ENCODE measurements at regions not wholly inside any gene's neighbourhood (a gene's known extent, or its start where the extent isn't known, plus 50 kb on each side); places are given as distances from the start of the nearest gene placed in this dataset.

GRCh38 chr6:96743496-96743895, 93.8 kb downstream of the GPR63 start:
- Histone ChIP-seq H3K27ac (ENCODE audit: low read depth, low read length) (no peak overlapping the region), H3K4me1 (ENCODE audit: control insufficient read depth, insufficient read depth, low read length) (no peaks in the 10 kb centered on the region), H3K27me3 (ENCODE audit: control insufficient read depth, insufficient read depth, low read length) (no peaks in the 10 kb centered on the region), H3K4me3 (ENCODE audit: low read depth, low read length) (no peak overlapping the region), H3K9me3 (ENCODE audit: control insufficient read depth, insufficient read depth, low read length) (no peaks in the 10 kb centered on the region), H3K36me3 (ENCODE audit: control insufficient read depth, insufficient read depth, low read length) (no peaks in the 10 kb centered on the region)
- WGBS (ENCODE audit: insufficient coverage) = 100% methylated on average over 2 of the region's 4 CpGs
- DNase-seq (ENCODE audit: low read depth in 4 of 6, low spot score in 6 of 6) = no peak

- no peaks in the 10 kb centered on the region for H3K27me3 ChIP-seq (ENCODE audit: control insufficient read depth, insufficient read depth, low read length)
- H3K9me3 ChIP-seq (ENCODE audit: control insufficient read depth, insufficient read depth, low read length) = no peaks in the 10 kb centered on the region
- no peak overlapping the region for H3K27ac ChIP-seq (ENCODE audit: low read depth, low read length)
- no peaks in the 10 kb centered on the region for H3K4me1 ChIP-seq (ENCODE audit: control insufficient read depth, insufficient read depth, low read length)
- WGBS (ENCODE audit: insufficient coverage) = 60% methylated on average over 2 of the region's 4 CpGs
- H3K4me3 ChIP-seq (ENCODE audit: low read depth, low read length) = no peak overlapping the region
- DNase-seq (ENCODE audit: low read depth in 4 of 6, low spot score in 6 of 6) = peak in 1 of 6 donors; percentile 29
- H3K36me3 ChIP-seq (ENCODE audit: control insufficient read depth, insufficient read depth, low read length) = no peaks in the 10 kb centered on the region
Measured at GRCh38 chr6:96742702-96743101, 94.6 kb downstream of the GPR63 start.

DNA sequence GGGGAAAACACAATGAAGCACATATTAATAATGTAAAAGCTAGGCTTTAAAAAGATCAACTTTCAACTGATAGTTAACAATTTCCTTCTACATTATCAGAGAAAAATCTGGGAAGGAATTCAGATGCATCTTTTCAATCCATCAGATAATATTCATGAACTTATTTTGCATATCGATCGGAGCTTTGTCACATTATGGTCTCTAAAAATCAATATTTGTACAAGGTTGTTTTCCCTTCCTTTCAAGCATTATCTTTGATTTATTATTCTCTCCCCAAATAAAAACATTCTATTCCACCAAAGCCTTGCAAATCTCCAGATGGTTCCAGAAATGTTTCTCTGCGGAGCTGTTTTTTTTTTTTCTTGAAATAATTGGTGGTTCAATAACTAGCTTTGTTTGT, 101.9 kb downstream of the GPR63 start:
- H3K27me3 ChIP-seq (ENCODE audit: control insufficient read depth, insufficient read depth, low read length) = no peaks in the 10 kb centered on the region
- WGBS (ENCODE audit: insufficient coverage) = no CpG with 5 or more reads among the region's 3 CpGs
- no peak overlapping the region for H3K27ac ChIP-seq (ENCODE audit: low read depth, low read length)
- no peaks in the 10 kb centered on the region for H3K36me3 ChIP-seq (ENCODE audit: control insufficient read depth, insufficient read depth, low read length)
- H3K4me3 ChIP-seq (ENCODE audit: low read depth, low read length) = no peak overlapping the region
- peak in 1 of 6 donors; percentile 37 for DNase-seq (ENCODE audit: low read depth in 4 of 6, low spot score in 6 of 6)
- H3K4me1 ChIP-seq (ENCODE audit: control insufficient read depth, insufficient read depth, low read length) = no peaks in the 10 kb centered on the region
- H3K9me3 ChIP-seq (ENCODE audit: control insufficient read depth, insufficient read depth, low read length) = no peaks in the 10 kb centered on the region

GRCh38 chr6:96727144-96727543, 110.1 kb downstream of the GPR63 start:
- Histone ChIP-seq H3K36me3 (ENCODE audit: control insufficient read depth, insufficient read depth, low read length) (no peaks in the 10 kb centered on the region), H3K27me3 (ENCODE audit: control insufficient read depth, insufficient read depth, low read length) (no peaks in the 10 kb centered on the region)
- DNase-seq (ENCODE audit: low read depth in 4 of 6, low spot score in 6 of 6) = no peak

GRCh38 chr6:96725296-96725695, 112.0 kb downstream of the GPR63 start:
- H3K4me1 ChIP-seq (ENCODE audit: control insufficient read depth, insufficient read depth, low read length) = no peaks in the 10 kb centered on the region
- no peaks in the 10 kb centered on the region for H3K9me3 ChIP-seq (ENCODE audit: control insufficient read depth, insufficient read depth, low read length)
- H3K4me3 ChIP-seq (ENCODE audit: low read depth, low read length) = no peak overlapping the region
- WGBS (ENCODE audit: insufficient coverage) = no CpG with 5 or more reads among the region's 2 CpGs
- H3K27ac ChIP-seq (ENCODE audit: low read depth, low read length) = no peak overlapping the region
- peak in 1 of 6 donors; percentile 49 for DNase-seq (ENCODE audit: low read depth in 4 of 6, low spot score in 6 of 6)
- H3K36me3 ChIP-seq (ENCODE audit: control insufficient read depth, insufficient read depth, low read length) = no peaks in the 10 kb centered on the region
- H3K27me3 ChIP-seq (ENCODE audit: control insufficient read depth, insufficient read depth, low read length) = no peaks in the 10 kb centered on the region

More at GRCh38 chr6:96727144-96727543, 110.1 kb downstream of the GPR63 start:
- no peak overlapping the region for H3K27ac ChIP-seq (ENCODE audit: low read depth, low read length)
- no peak overlapping the region for H3K4me3 ChIP-seq (ENCODE audit: low read depth, low read length)
- no peaks in the 10 kb centered on the region for H3K9me3 ChIP-seq (ENCODE audit: control insufficient read depth, insufficient read depth, low read length)
- H3K4me1 ChIP-seq (ENCODE audit: control insufficient read depth, insufficient read depth, low read length) = no peaks in the 10 kb centered on the region

DNA sequence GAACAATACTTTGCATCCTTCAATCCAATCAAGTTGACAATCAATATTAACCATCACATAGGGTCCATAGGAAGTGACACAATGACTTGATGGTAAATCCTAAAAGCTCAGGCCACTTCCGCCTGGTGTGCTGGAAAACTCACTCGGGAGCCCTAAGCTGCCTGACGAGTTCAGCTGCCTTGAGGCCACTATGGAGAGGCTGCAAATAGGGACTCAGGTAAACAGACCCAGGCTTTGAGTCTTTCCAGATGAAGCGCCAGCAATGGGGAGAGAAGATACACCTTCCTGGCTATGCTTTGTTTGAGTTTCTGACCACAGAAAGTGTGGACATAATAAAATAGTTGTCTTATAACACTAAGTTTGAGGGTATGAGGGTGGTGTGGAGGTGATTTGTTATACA, 112.6 kb downstream of the GPR63 start:
- no peaks in the 10 kb centered on the region for H3K27me3 ChIP-seq (ENCODE audit: control insufficient read depth, insufficient read depth, low read length)
- no peak for DNase-seq (ENCODE audit: low read depth in 4 of 6, low spot score in 6 of 6)
- 81% methylated on average over 3 of the region's 4 CpGs for WGBS (ENCODE audit: insufficient coverage)
- H3K4me1 ChIP-seq (ENCODE audit: control insufficient read depth, insufficient read depth, low read length) = no peaks in the 10 kb centered on the region
- H3K4me3 ChIP-seq (ENCODE audit: low read depth, low read length) = no peak overlapping the region
- H3K36me3 ChIP-seq (ENCODE audit: control insufficient read depth, insufficient read depth, low read length) = no peaks in the 10 kb centered on the region
- H3K27ac ChIP-seq (ENCODE audit: low read depth, low read length) = no peak overlapping the region
- no peaks in the 10 kb centered on the region for H3K9me3 ChIP-seq (ENCODE audit: control insufficient read depth, insufficient read depth, low read length)

DNA sequence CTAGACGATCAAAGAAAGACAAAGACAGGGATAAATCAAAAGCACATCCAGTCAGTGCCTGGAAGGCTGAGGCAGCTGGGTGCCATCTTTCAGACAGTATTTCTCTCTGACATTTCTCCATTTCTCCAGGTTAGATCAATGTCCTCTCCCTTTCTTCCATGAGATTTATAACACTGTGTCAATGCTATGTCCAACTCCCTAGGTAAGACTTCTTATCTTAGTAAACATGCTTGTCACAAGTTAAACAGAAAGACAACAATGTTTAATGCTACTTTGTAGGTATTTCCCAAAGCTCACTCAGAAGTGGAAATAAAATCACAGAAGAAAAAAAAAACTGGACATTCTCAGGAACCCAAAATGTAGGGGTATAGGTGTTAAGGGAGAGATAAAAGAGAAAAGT, 113.9 kb downstream of the GPR63 start:
- 78% methylated on average over 1 of the region's 1 CpG for WGBS (ENCODE audit: insufficient coverage)
- Histone ChIP-seq H3K27ac (ENCODE audit: low read depth, low read length) (no peak overlapping the region), H3K4me1 (ENCODE audit: control insufficient read depth, insufficient read depth, low read length) (no peaks in the 10 kb centered on the region), H3K4me3 (ENCODE audit: low read depth, low read length) (no peak overlapping the region), H3K27me3 (ENCODE audit: control insufficient read depth, insufficient read depth, low read length) (no peaks in the 10 kb centered on the region), H3K9me3 (ENCODE audit: control insufficient read depth, insufficient read depth, low read length) (no peaks in the 10 kb centered on the region), H3K36me3 (ENCODE audit: control insufficient read depth, insufficient read depth, low read length) (no peaks in the 10 kb centered on the region)
- no peak for DNase-seq (ENCODE audit: low read depth in 4 of 6, low spot score in 6 of 6)

- Histone ChIP-seq H3K4me1 (ENCODE audit: control insufficient read depth, insufficient read depth, low read length) (no peaks in the 10 kb centered on the region), H3K9me3 (ENCODE audit: control insufficient read depth, insufficient read depth, low read length) (no peaks in the 10 kb centered on the region), H3K27me3 (ENCODE audit: control insufficient read depth, insufficient read depth, low read length) (no peaks in the 10 kb centered on the region), H3K27ac (ENCODE audit: low read depth, low read length) (no peak overlapping the region), H3K36me3 (ENCODE audit: control insufficient read depth, insufficient read depth, low read length) (no peaks in the 10 kb centered on the region), H3K4me3 (ENCODE audit: low read depth, low read length) (no peak overlapping the region)
- no CpG with 5 or more reads among the region's 2 CpGs for WGBS (ENCODE audit: insufficient coverage)
- DNase-seq (ENCODE audit: low read depth in 4 of 6, low spot score in 6 of 6) = no peak
Measured at GRCh38 chr6:96721227-96721626, 116.0 kb downstream of the GPR63 start.

DNA sequence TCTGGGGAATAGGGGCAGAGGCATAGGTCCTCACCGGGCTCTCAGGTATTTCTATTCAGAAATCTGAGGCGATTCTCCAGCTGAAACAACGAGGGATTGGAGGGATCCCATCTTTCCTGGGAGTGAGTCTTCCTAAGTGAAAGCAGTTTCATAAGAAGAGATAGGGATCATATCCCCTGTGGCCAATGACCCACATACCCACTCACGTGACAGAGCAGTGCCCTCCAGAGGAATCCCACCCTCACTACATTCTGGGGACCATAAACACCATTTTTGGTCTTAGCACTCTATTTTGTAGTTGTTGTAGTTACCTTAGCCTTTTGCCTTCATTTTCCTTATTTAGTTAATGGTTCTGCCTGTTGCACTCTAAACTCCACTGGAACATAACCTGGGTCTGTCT, 121.1 kb downstream of the GPR63 start:
- DNase-seq (ENCODE audit: low read depth in 4 of 6, low spot score in 6 of 6) = no peak
- Histone ChIP-seq H3K4me3 (ENCODE audit: low read depth, low read length) (no peak overlapping the region), H3K4me1 (ENCODE audit: control insufficient read depth, insufficient read depth, low read length) (no peaks in the 10 kb centered on the region), H3K9me3 (ENCODE audit: control insufficient read depth, insufficient read depth, low read length) (no peaks in the 10 kb centered on the region), H3K27me3 (ENCODE audit: control insufficient read depth, insufficient read depth, low read length) (no peaks in the 10 kb centered on the region), H3K27ac (ENCODE audit: low read depth, low read length) (no peak overlapping the region), H3K36me3 (ENCODE audit: control insufficient read depth, insufficient read depth, low read length) (no peaks in the 10 kb centered on the region)
- WGBS (ENCODE audit: insufficient coverage) = 65% methylated on average over 3 of the region's 4 CpGs

GRCh38 chr6:96715608-96716007, 121.7 kb downstream of the GPR63 start:
- Histone ChIP-seq H3K4me3 (ENCODE audit: low read depth, low read length) (no peak overlapping the region), H3K4me1 (ENCODE audit: control insufficient read depth, insufficient read depth, low read length) (no peaks in the 10 kb centered on the region), H3K27me3 (ENCODE audit: control insufficient read depth, insufficient read depth, low read length) (no peaks in the 10 kb centered on the region), H3K9me3 (ENCODE audit: control insufficient read depth, insufficient read depth, low read length) (no peaks in the 10 kb centered on the region), H3K27ac (ENCODE audit: low read depth, low read length) (no peak overlapping the region), H3K36me3 (ENCODE audit: control insufficient read depth, insufficient read depth, low read length) (no peaks in the 10 kb centered on the region)
- DNase-seq (ENCODE audit: low read depth in 4 of 6, low spot score in 6 of 6) = no peak
- WGBS (ENCODE audit: insufficient coverage) = no CpG with 5 or more reads among the region's 1 CpG

All from spinal cord (tissue), 9 donors.